ENCODE measurements at regions not wholly inside any gene's neighbourhood (a gene's known extent, or its start where the extent isn't known, plus 50 kb on each side); places are given as distances from the start of the nearest gene placed in this dataset.

GRCh38 chr17:77301694-77302266, 161.0 kb downstream of the SEC14L1 start:
- Histone ChIP-seq H3K4me3 (ENCODE audit: low read depth, low read length) (no peak overlapping the region), H3K36me3 (ENCODE audit: control insufficient read depth, insufficient read depth, low read length) (peaks cover 2% of the 10 kb centered on the region), H3K27me3 (ENCODE audit: control insufficient read depth, insufficient read depth, low read length) (no peaks in the 10 kb centered on the region)
- TF ChIP-seq CTCF (IDR thresholded peaks at IDR 0.05; ENCODE audit: insufficient read depth, low read length, poor library complexity, severe bottlenecking): no peak
- DNase-seq (ENCODE audit: low read depth): no peak

- Histone ChIP-seq H3K27me3 (ENCODE audit: control insufficient read depth, insufficient read depth, low read length) (no peaks in the 10 kb centered on the region), H3K4me3 (ENCODE audit: low read depth, low read length) (no peak overlapping the region), H3K36me3 (ENCODE audit: control insufficient read depth, insufficient read depth, low read length) (no peaks in the 10 kb centered on the region)
- no peak for DNase-seq (ENCODE audit: low read depth)
- no peak for TF ChIP-seq CTCF (IDR thresholded peaks at IDR 0.05; ENCODE audit: insufficient read depth, low read length, poor library complexity, severe bottlenecking)
Observed at GRCh38 chr17:77302682-77303081, 161.9 kb downstream of the SEC14L1 start.

- DNase-seq (ENCODE audit: low read depth): no peak
- no peaks in the 10 kb centered on the region for H3K36me3 ChIP-seq (ENCODE audit: control insufficient read depth, insufficient read depth, low read length)
- H3K4me3 ChIP-seq (ENCODE audit: low read depth, low read length): no peak overlapping the region
- TF ChIP-seq CTCF (IDR thresholded peaks at IDR 0.05; ENCODE audit: insufficient read depth, low read length, poor library complexity, severe bottlenecking): no peak
- H3K27me3 ChIP-seq (ENCODE audit: control insufficient read depth, insufficient read depth, low read length): no peaks in the 10 kb centered on the region
Observed at GRCh38 chr17:77303620-77304019, 162.9 kb downstream of the SEC14L1 start.

- H3K4me3 ChIP-seq (ENCODE audit: low read depth, low read length): no peak overlapping the region
- no peak for DNase-seq (ENCODE audit: low read depth)
- no peak for TF ChIP-seq CTCF (IDR thresholded peaks at IDR 0.05; ENCODE audit: insufficient read depth, low read length, poor library complexity, severe bottlenecking)
- peaks cover under 1% of the 10 kb centered on the region for H3K36me3 ChIP-seq (ENCODE audit: control insufficient read depth, insufficient read depth, low read length)
- H3K27me3 ChIP-seq (ENCODE audit: control insufficient read depth, insufficient read depth, low read length): no peaks in the 10 kb centered on the region
Observed at GRCh38 chr17:77304051-77304745, 163.4 kb downstream of the SEC14L1 start.

- H3K27me3 ChIP-seq (ENCODE audit: control insufficient read depth, insufficient read depth, low read length): no peaks in the 10 kb centered on the region
Observed at GRCh38 chr17:77304746-77305473, 164.1 kb downstream of the SEC14L1 start.

More at GRCh38 chr17:77304746-77305473, 164.1 kb downstream of the SEC14L1 start:
- TF ChIP-seq CTCF (IDR thresholded peaks at IDR 0.05; ENCODE audit: insufficient read depth, low read length, poor library complexity, severe bottlenecking): no peak
- no peak for DNase-seq (ENCODE audit: low read depth)
- Histone ChIP-seq H3K36me3 (ENCODE audit: control insufficient read depth, insufficient read depth, low read length) (peaks cover 2% of the 10 kb centered on the region), H3K4me3 (ENCODE audit: low read depth, low read length) (no peak overlapping the region)
